PC-9 (cell line): ENCODE measurements at regions not wholly inside any gene's neighbourhood (a gene's known extent, or its start where the extent isn't known, plus 50 kb on each side); places are given as distances from the start of the nearest gene placed in this dataset.

Experiments
- BruUV-seq: library from RNA; stranded (reverse); fragments of 400-500 nt; replicated peaks from 2 replicates; lab custom pipeline; 2021; lab: Mats Ljungman, UMichigan
- CTCF ChIA-PET: fragments of 300-600 bp; sonication (Branson Sonifier 250); formaldehyde crosslinking; loops from one replicate; lab custom pipeline; 2022; ENCODE audit warnings: antibody characterized with exemption; lab: Charles Lee
- POLR2A ChIA-PET: fragments of 300-600 bp; sonication (Branson Sonifier 250); formaldehyde crosslinking; loops from one replicate; lab custom pipeline; 2022; ENCODE audit warnings: antibody characterized with exemption; ENCODE audit not compliant: unreplicated experiment; lab: Charles Lee
- DNase-seq, 2 experiments: peaks; one replicate each; pipeline versions ENCODE4 v3.0.0 to v3.0.0-alpha.2; 2015 to 2022; ENCODE audit warnings: mixed read lengths in 1 of 2
- H2AFZ ChIP-seq: fragments of 200-600 bp; sonication (generic); 2 replicates; pipeline ENCODE4 v1.8.1; 2017; ENCODE audit warnings: antibody characterized with exemption
- H3F3A ChIP-seq: fragments of 200-600 bp; sonication (generic); 2 replicates; pipeline ENCODE4 v1.8.1; 2017; ENCODE audit warnings: antibody characterized with exemption, mild to moderate bottlenecking, low read depth; ENCODE audit not compliant: insufficient read depth
- H3K27ac ChIP-seq: fragments of 200-600 bp; sonication (generic); 2 replicates; pipeline ENCODE4 v1.6.1; 2016; ENCODE audit warnings: mixed run types
- H3K27me3 ChIP-seq: fragments of 200-600 bp; sonication (generic); 2 replicates; pipeline ENCODE4 v1.6.1; 2016; ENCODE audit warnings: low read depth, mixed run types; ENCODE audit not compliant: insufficient read depth
- H3K36me3 ChIP-seq: fragments of 200-600 bp; sonication (generic); 2 replicates; pipeline ENCODE4 v1.6.1; 2016; ENCODE audit warnings: low read depth, mixed run types
- H3K4me1 ChIP-seq: fragments of 200-600 bp; sonication (generic); replicated peaks from 2 replicates; pipeline ENCODE4 v1.6.1; 2016; ENCODE audit warnings: mixed run types; ENCODE audit not compliant: insufficient read depth
- H3K4me2 ChIP-seq: fragments of 200-600 bp; sonication (generic); 2 replicates; pipeline ENCODE4 v1.6.1; 2017; ENCODE audit warnings: mixed run types
- H3K4me3 ChIP-seq: fragments of 200-600 bp; sonication (generic); 2 replicates; pipeline ENCODE4 v1.6.1; 2016; ENCODE audit warnings: mixed run types
- H3K79me2 ChIP-seq: fragments of 200-600 bp; sonication (generic); 2 replicates; pipeline ENCODE4 v1.6.1; 2017; ENCODE audit warnings: low read depth, mixed run types
- H3K9me2 ChIP-seq: fragments of 200-600 bp; sonication (generic); 2 replicates; pipeline ENCODE4 v1.8.1; 2017; ENCODE audit warnings: mild to moderate bottlenecking; ENCODE audit not compliant: insufficient read depth
- H3K9me3 ChIP-seq: fragments of 200-600 bp; sonication (generic); 2 replicates; pipeline ENCODE4 v1.8.1; 2016; ENCODE audit warnings: low read depth; ENCODE audit not compliant: insufficient read depth
- H4K20me1 ChIP-seq: fragments of 200-600 bp; sonication (generic); 2 replicates; pipeline ENCODE4 v1.8.1; 2017; ENCODE audit not compliant: insufficient read depth
- EZH2 ChIP-seq: fragments of 200-600 bp; sonication (generic); IDR thresholded peaks from 2 replicates; pipeline ENCODE4 v1.8.0; 2017; ENCODE audit warnings: antibody characterized with exemption, low read depth
- intact Hi-C: fragments of 100-400 bp; cut with micrococcal nuclease; formaldehyde crosslinking; loops from one replicate; pipeline ENCODE4 v1.10.0; 2022; ENCODE audit not compliant: unreplicated experiment
- TF ChIP-seq, protein P1 (sequence below): fragments of 200-600 bp; sonication (generic); conservative IDR thresholded peaks from 2 replicates; pipeline ENCODE4 v1.6.1; 2017; ENCODE audit warnings: mixed run types, antibody characterized with exemption, mild to moderate bottlenecking, moderate library complexity

DNA sequence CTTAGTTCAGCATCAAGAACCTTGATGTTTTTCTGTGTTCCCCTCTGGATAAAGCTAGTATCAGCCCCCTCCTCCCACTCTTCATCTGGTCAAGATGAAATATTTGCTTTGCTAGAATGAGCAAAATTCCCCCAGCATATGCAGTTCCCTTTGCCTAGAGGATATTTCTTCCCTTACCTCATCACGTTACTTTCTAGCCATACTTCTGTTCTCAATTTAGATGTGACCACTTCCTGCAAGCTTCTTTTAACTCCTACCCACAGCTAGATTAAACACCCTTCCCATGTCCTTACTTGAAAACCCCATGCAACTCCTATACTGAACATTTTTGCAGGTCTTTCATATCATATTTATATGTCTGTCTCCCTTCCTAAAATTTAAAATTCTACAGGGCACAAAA lies 178.9 kb upstream of the TUSC1 start:
- CTCF ChIA-PET, result no interaction called here
- Histone ChIP-seq H3F3A (no peaks in the 10 kb centered on the region), H3K36me3 (no peaks in the 10 kb centered on the region), H4K20me1 (no peaks in the 10 kb centered on the region), H2AFZ (no peak overlapping the region), H3K9me2 (no peaks in the 10 kb centered on the region), H3K9me3 (no peaks in the 10 kb centered on the region), H3K27me3 (no peaks in the 10 kb centered on the region), H3K4me1 (no peaks in the 10 kb centered on the region), H3K4me2 (no peak overlapping the region), H3K27ac (no peak overlapping the region), H3K79me2 (no peaks in the 10 kb centered on the region), H3K4me3 (no peak overlapping the region)
- BruUV-seq, result no TSS peak
- no peak for TF ChIP-seq EZH2
- TF ChIP-seq, protein P1, sequence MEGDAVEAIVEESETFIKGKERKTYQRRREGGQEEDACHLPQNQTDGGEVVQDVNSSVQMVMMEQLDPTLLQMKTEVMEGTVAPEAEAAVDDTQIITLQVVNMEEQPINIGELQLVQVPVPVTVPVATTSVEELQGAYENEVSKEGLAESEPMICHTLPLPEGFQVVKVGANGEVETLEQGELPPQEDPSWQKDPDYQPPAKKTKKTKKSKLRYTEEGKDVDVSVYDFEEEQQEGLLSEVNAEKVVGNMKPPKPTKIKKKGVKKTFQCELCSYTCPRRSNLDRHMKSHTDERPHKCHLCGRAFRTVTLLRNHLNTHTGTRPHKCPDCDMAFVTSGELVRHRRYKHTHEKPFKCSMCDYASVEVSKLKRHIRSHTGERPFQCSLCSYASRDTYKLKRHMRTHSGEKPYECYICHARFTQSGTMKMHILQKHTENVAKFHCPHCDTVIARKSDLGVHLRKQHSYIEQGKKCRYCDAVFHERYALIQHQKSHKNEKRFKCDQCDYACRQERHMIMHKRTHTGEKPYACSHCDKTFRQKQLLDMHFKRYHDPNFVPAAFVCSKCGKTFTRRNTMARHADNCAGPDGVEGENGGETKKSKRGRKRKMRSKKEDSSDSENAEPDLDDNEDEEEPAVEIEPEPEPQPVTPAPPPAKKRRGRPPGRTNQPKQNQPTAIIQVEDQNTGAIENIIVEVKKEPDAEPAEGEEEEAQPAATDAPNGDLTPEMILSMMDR, result no peak
- no peak for DNase-seq
- POLR2A ChIA-PET, result no interaction called here
- intact Hi-C loops, result no loop called here

DNA sequence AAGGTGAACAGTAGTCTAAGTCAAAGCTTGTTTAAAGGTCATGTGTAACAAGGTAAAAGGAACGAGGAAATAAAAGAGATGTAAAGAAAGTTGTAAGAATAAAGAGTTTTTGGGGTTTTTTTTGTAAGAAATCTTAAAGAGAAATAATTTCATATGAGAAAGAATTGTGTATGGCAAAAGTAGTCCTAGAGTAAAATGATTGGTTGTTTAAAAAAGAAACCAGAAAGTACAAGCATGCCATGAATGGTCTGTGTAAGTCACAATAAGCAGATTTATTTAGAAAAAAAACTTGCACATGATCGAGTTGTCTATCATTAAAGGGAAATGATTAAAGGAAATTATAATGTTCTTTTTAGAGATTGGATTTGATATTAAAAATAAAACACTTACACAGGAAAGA lies 172.6 kb upstream of the TUSC1 start:
- intact Hi-C loops, result no loop called here
- no peaks in the 10 kb centered on the region for H3K4me1 ChIP-seq
- no peak for TF ChIP-seq EZH2
- TF ChIP-seq, protein P1, result no peak
- no peaks in the 10 kb centered on the region for H3K79me2 ChIP-seq
- no peaks in the 10 kb centered on the region for H3K9me3 ChIP-seq
- no peak overlapping the region for H3K27ac ChIP-seq
- DNase-seq, result no peak
- BruUV-seq, result no TSS peak
- H3K9me2 ChIP-seq, result no peaks in the 10 kb centered on the region
- H3K36me3 ChIP-seq, result no peaks in the 10 kb centered on the region
- POLR2A ChIA-PET, result no interaction called here
- no peaks in the 10 kb centered on the region for H3F3A ChIP-seq
- H3K4me3 ChIP-seq, result no peak overlapping the region
- CTCF ChIA-PET, result no interaction called here
- no peak overlapping the region for H3K4me2 ChIP-seq
- H2AFZ ChIP-seq, result no peak overlapping the region
- H3K27me3 ChIP-seq, result no peaks in the 10 kb centered on the region
- no peaks in the 10 kb centered on the region for H4K20me1 ChIP-seq

DNA sequence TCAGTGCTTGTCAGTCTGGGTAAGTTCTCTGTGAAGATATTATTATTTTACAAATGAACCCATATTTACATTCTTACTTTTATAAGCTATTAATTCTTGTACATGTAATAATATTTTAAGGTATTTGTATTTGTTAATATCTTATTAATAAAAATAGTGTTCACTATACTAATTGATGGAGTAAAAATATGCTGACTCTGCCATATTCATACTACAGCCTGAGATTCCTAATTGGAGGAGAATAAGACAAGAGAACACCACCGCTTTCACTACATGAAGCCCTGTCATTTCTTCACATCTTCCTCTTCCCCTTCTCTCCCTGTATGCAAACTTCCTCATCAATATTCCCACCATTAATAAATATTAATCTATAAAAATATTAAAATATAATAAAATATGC lies 167.6 kb upstream of the TUSC1 start:
- intact Hi-C loops, result no loop called here
- Histone ChIP-seq H3K9me2 (no peaks in the 10 kb centered on the region), H3K4me2 (no peak overlapping the region), H4K20me1 (no peaks in the 10 kb centered on the region), H3K27me3 (no peaks in the 10 kb centered on the region), H3K79me2 (no peaks in the 10 kb centered on the region), H2AFZ (no peak overlapping the region), H3K9me3 (no peaks in the 10 kb centered on the region), H3K4me3 (no peak overlapping the region), H3K36me3 (no peaks in the 10 kb centered on the region), H3K27ac (no peak overlapping the region), H3F3A (no peaks in the 10 kb centered on the region), H3K4me1 (no peaks in the 10 kb centered on the region)
- no TSS peak for BruUV-seq
- ChIA-PET CTCF (no interaction called here), POLR2A (no interaction called here)
- no peak for DNase-seq
- TF ChIP-seq, protein P1, result no peak
- TF ChIP-seq EZH2, result no peak
